ENCODE measurements at regions not wholly inside any gene's neighbourhood (a gene's known extent, or its start where the extent isn't known, plus 50 kb on each side); places are given as distances from the start of the nearest gene placed in this dataset.
A peak's percentile ranks its signal among the peaks of the same experiment; 100 is the strongest.

DNA sequence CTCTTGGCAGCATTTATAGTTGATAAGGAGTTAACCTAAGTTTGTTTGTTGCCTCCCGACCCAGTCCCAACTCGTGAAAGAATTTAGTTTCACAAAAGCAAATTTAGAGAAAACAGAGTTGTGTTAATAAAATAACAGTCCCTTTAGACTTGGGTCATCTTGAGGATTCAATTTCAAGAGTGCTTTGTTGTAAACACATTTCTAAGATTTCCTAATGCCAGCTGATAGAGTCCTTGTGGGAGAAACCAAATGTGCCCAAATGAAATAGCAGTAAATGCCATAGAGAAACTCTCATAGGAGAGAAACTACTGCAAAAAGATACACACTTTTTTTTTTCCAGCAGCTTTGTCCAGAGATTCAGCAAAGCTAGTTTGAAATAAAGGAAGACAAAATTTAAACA, 211.3 kb upstream of the BMPER start:
- H3K27ac Mint-ChIP-seq (ENCODE audit: unreplicated experiment): no peak overlapping the region
- H3K27me3 Mint-ChIP-seq (ENCODE audit: unreplicated experiment): no peaks in the 10 kb centered on the region
- H3K4me3 Mint-ChIP-seq (ENCODE audit: unreplicated experiment): no peak overlapping the region
- H3K4me1 Mint-ChIP-seq (ENCODE audit: low read depth, unreplicated experiment): peaks cover 10% of the 10 kb centered on the region
- H3K9me3 Mint-ChIP-seq (ENCODE audit: unreplicated experiment): no peaks in the 10 kb centered on the region
- TF ChIP-seq, protein P1, sequence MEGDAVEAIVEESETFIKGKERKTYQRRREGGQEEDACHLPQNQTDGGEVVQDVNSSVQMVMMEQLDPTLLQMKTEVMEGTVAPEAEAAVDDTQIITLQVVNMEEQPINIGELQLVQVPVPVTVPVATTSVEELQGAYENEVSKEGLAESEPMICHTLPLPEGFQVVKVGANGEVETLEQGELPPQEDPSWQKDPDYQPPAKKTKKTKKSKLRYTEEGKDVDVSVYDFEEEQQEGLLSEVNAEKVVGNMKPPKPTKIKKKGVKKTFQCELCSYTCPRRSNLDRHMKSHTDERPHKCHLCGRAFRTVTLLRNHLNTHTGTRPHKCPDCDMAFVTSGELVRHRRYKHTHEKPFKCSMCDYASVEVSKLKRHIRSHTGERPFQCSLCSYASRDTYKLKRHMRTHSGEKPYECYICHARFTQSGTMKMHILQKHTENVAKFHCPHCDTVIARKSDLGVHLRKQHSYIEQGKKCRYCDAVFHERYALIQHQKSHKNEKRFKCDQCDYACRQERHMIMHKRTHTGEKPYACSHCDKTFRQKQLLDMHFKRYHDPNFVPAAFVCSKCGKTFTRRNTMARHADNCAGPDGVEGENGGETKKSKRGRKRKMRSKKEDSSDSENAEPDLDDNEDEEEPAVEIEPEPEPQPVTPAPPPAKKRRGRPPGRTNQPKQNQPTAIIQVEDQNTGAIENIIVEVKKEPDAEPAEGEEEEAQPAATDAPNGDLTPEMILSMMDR (IDR thresholded peaks at IDR 0.05; ENCODE audit: partially characterized antibody, unreplicated experiment): no peak
- H3K36me3 Mint-ChIP-seq (ENCODE audit: unreplicated experiment): peaks cover 7% of the 10 kb centered on the region
- DNase-seq: no peak

- TF ChIP-seq, protein P1 (IDR thresholded peaks at IDR 0.05; ENCODE audit: partially characterized antibody, unreplicated experiment): no peak
- Mint-ChIP-seq H3K9me3 (ENCODE audit: unreplicated experiment) (no peaks in the 10 kb centered on the region), H3K4me3 (ENCODE audit: unreplicated experiment) (no peak overlapping the region), H3K36me3 (ENCODE audit: unreplicated experiment) (peaks cover 15% of the 10 kb centered on the region), H3K27me3 (ENCODE audit: unreplicated experiment) (no peaks in the 10 kb centered on the region), H3K4me1 (ENCODE audit: low read depth, unreplicated experiment) (peaks cover 10% of the 10 kb centered on the region), H3K27ac (ENCODE audit: unreplicated experiment) (no peak overlapping the region)
- DNase-seq: no peak
Measured at GRCh38 chr7:33697616-33698015, 207.7 kb upstream of the BMPER start.

GRCh38 chr7:33698041-33698440, 207.3 kb upstream of the BMPER start:
- Mint-ChIP-seq H3K4me3 (ENCODE audit: unreplicated experiment) (peak overlapping the region; percentile 8), H3K27me3 (ENCODE audit: unreplicated experiment) (no peaks in the 10 kb centered on the region), H3K27ac (ENCODE audit: unreplicated experiment) (peak overlapping the region; percentile 3), H3K4me1 (ENCODE audit: low read depth, unreplicated experiment) (peaks cover 10% of the 10 kb centered on the region), H3K36me3 (ENCODE audit: unreplicated experiment) (peaks cover 15% of the 10 kb centered on the region), H3K9me3 (ENCODE audit: unreplicated experiment) (no peaks in the 10 kb centered on the region)
- DNase-seq: no peak
- TF ChIP-seq, protein P1 (IDR thresholded peaks at IDR 0.05; ENCODE audit: partially characterized antibody, unreplicated experiment): no peak

DNA sequence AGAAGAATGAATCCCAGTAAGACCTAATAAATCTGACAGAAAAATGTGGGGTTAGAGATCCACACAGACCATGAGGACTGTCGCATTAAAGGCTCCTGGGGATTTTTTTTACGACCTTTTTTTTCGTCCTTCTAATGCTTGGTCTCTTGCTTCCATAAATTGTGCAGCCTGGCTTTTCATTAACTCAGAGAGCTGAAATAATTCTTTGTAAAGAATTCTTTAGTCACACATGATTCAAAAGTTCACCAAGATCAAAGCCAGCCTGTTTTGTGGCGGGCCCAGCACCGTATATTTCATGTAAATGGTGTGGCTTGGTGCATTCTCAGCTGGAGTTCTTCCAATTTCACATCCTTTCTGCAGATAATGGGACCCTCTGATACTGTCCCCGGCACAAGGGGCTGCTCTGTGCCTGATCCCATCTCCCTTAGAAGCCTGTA, 206.6 kb upstream of the BMPER start:
- Mint-ChIP-seq H3K27me3 (ENCODE audit: unreplicated experiment) (no peaks in the 10 kb centered on the region), H3K36me3 (ENCODE audit: unreplicated experiment) (peaks cover 15% of the 10 kb centered on the region), H3K4me3 (ENCODE audit: unreplicated experiment) (no peak overlapping the region), H3K9me3 (ENCODE audit: unreplicated experiment) (no peaks in the 10 kb centered on the region), H3K27ac (ENCODE audit: unreplicated experiment) (no peak overlapping the region), H3K4me1 (ENCODE audit: low read depth, unreplicated experiment) (peaks cover 10% of the 10 kb centered on the region)
- TF ChIP-seq, protein P1 (IDR thresholded peaks at IDR 0.05; ENCODE audit: partially characterized antibody, unreplicated experiment): no peak
- no peak for DNase-seq

GRCh38 chr7:33700001-33700899, 205.1 kb upstream of the BMPER start:
- TF ChIP-seq, protein P1 (IDR thresholded peaks at IDR 0.05; ENCODE audit: partially characterized antibody, unreplicated experiment): no peak
- Mint-ChIP-seq H3K4me1 (ENCODE audit: low read depth, unreplicated experiment) (peaks cover 10% of the 10 kb centered on the region), H3K4me3 (ENCODE audit: unreplicated experiment) (no peak overlapping the region), H3K9me3 (ENCODE audit: unreplicated experiment) (no peaks in the 10 kb centered on the region), H3K27ac (ENCODE audit: unreplicated experiment) (no peak overlapping the region), H3K36me3 (ENCODE audit: unreplicated experiment) (peaks cover 15% of the 10 kb centered on the region), H3K27me3 (ENCODE audit: unreplicated experiment) (peaks cover 2% of the 10 kb centered on the region)
- no peak for DNase-seq
